GM23338 (cell line): ENCODE measurements at regions not wholly inside any gene's neighbourhood (a gene's known extent, or its start where the extent isn't known, plus 50 kb on each side); places are given as distances from the start of the nearest gene placed in this dataset.
"Not testable (repeated sequence)": the region's sequence is repeated elsewhere in the genome, so short reads cannot be mapped to it uniquely, and the experiment has no call there.

Experiments
- ATAC-seq: fragments of 200-7000 bp; cut with Tn5 transposase; 3 replicates; pipeline ENCODE4 v1.9.1; 2020
- DNase-seq: peaks from one replicate; pipeline ENCODE4 v3.0.0-alpha.2; 2015; ENCODE audit warnings: low spot score
- H2AFZ ChIP-seq: fragments of 200-600 bp; sonication (generic); 2 replicates; pipeline ENCODE4 v1.8.0; 2016; ENCODE audit warnings: antibody characterized with exemption, mild to moderate bottlenecking, moderate library complexity
- H3F3A ChIP-seq: fragments of 200-600 bp; sonication (generic); replicated peaks from 2 replicates; pipeline ENCODE4 v1.8.0; 2017; ENCODE audit warnings: antibody characterized with exemption, mixed run types, low read depth
- H3K27ac ChIP-seq: fragments of 200-600 bp; sonication (generic); 2 replicates; pipeline ENCODE4 v1.6.1; 2016; ENCODE audit warnings: low read depth
- H3K27me3 ChIP-seq: fragments of 200-600 bp; sonication (generic); 2 replicates; pipeline ENCODE4 v1.8.0; 2016; ENCODE audit warnings: mild to moderate bottlenecking, mixed run types, moderate library complexity; ENCODE audit not compliant: insufficient read depth
- H3K36me3 ChIP-seq: fragments of 200-600 bp; sonication (generic); 2 replicates; pipeline ENCODE4 v1.8.0; 2016; ENCODE audit warnings: mild to moderate bottlenecking; ENCODE audit not compliant: insufficient read depth
- H3K4me1 ChIP-seq: fragments of 200-600 bp; sonication (generic); 2 replicates; pipeline ENCODE4 v1.8.0; 2016; ENCODE audit warnings: mild to moderate bottlenecking, moderate library complexity; ENCODE audit not compliant: insufficient read depth
- H3K4me2 ChIP-seq: fragments of 200-600 bp; sonication (generic); 2 replicates; pipeline ENCODE4 v1.7.1; 2017; ENCODE audit warnings: mixed run types
- H3K4me3 ChIP-seq: fragments of 200-600 bp; sonication (generic); 2 replicates; pipeline ENCODE4 v1.6.1; 2016; ENCODE audit warnings: mixed run types
- H3K79me2 ChIP-seq: fragments of 200-600 bp; sonication (generic); replicated peaks from 2 replicates; pipeline ENCODE4 v1.8.0; 2017; ENCODE audit warnings: mild to moderate bottlenecking; ENCODE audit not compliant: insufficient read depth
- H3K9me2 ChIP-seq: fragments of 200-600 bp; sonication (generic); 2 replicates; pipeline ENCODE4 v1.8.0; 2017; ENCODE audit not compliant: insufficient read depth
- H4K20me1 ChIP-seq: fragments of 200-600 bp; sonication (generic); replicated peaks from 2 replicates; pipeline ENCODE4 v1.8.0; 2017; ENCODE audit warnings: mild to moderate bottlenecking; ENCODE audit not compliant: insufficient read depth
- H3K27ac Mint-ChIP-seq: 2 replicates; pipeline ENCODE4 v1.8.0; 2020; ENCODE audit warnings: inconsistent platforms, mild to moderate bottlenecking, moderate library complexity, mixed read lengths
- H3K27me3 Mint-ChIP-seq: 3 replicates; pipeline ENCODE4 v1.8.0; 2022; ENCODE audit warnings: low read depth, mild to moderate bottlenecking, moderate library complexity, mixed read lengths, inconsistent platforms; ENCODE audit not compliant: insufficient read depth, poor library complexity
- H3K36me3 Mint-ChIP-seq: 3 replicates; pipeline ENCODE4 v1.8.0; 2021; ENCODE audit warnings: low read depth, mild to moderate bottlenecking, inconsistent platforms, moderate library complexity, mixed read lengths
- H3K4me1 Mint-ChIP-seq: 3 replicates; pipeline ENCODE4 v1.8.0; 2020; ENCODE audit warnings: mild to moderate bottlenecking, inconsistent platforms, mixed read lengths
- H3K4me3 Mint-ChIP-seq: 3 replicates; pipeline ENCODE4 v1.8.0; 2021; ENCODE audit warnings: moderate library complexity, mild to moderate bottlenecking, inconsistent platforms, mixed read lengths
- H3K9me3 Mint-ChIP-seq: 3 replicates; pipeline ENCODE4 v1.8.0; 2020; ENCODE audit warnings: moderate library complexity, mild to moderate bottlenecking, inconsistent platforms, mixed read lengths
- CREB1 ChIP-seq: fragments of 250-450 bp; sonication (Bioruptor Pico); IDR thresholded peaks from 2 replicates; pipeline ENCODE4 v1.5.0; 2020; ENCODE audit warnings: low read depth, mild to moderate bottlenecking, moderate library complexity
- JUNB ChIP-seq: IDR thresholded peaks from one replicate; pipeline ENCODE4 v1.6.1; 2016; ENCODE audit warnings: antibody characterized with exemption; ENCODE audit not compliant: unreplicated experiment
- NANOG ChIP-seq: IDR thresholded peaks from 2 replicates; pipeline ENCODE4 v1.6.1; 2016; ENCODE audit warnings: antibody characterized with exemption, borderline replicate concordance
- POLR2AphosphoS5 ChIP-seq: IDR thresholded peaks from 2 replicates; pipeline ENCODE4 v1.6.1; 2016; ENCODE audit warnings: antibody characterized with exemption, low read depth
- REST ChIP-seq: IDR thresholded peaks from one replicate; pipeline ENCODE4 v1.6.1; 2018; ENCODE audit warnings: antibody characterized with exemption; ENCODE audit not compliant: unreplicated experiment
- STAT1 ChIP-seq: IDR thresholded peaks from one replicate; pipeline ENCODE4 v1.6.1; 2016; ENCODE audit warnings: antibody characterized with exemption; ENCODE audit not compliant: unreplicated experiment
- ZNF331 ChIP-seq: fragments of 250-450 bp; sonication (Bioruptor Pico); IDR thresholded peaks from 2 replicates; pipeline ENCODE4 v1.5.0; 2020; ENCODE audit warnings: low read depth, mild to moderate bottlenecking, moderate library complexity
- TF ChIP-seq, protein P1 (sequence below), 2 experiments: fragments of 200-600 bp in 1 of 2; sonication (generic) in 1 of 2; conservative IDR thresholded peaks; 2 replicates each; pipeline versions ENCODE4 v1.5.1 to v1.6.1; 2016 to 2017; ENCODE audit warnings: antibody characterized with exemption in 2 of 2, low read depth in 2 of 2, mild to moderate bottlenecking in 2 of 2, moderate library complexity in 1 of 2
- TF ChIP-seq, protein P2 (sequence below): IDR thresholded peaks from 2 replicates; pipeline ENCODE4 v1.6.1; 2016; ENCODE audit warnings: antibody characterized with exemption

GRCh38 chr9:82061801-82062200 lies 73.2 kb downstream of the SPATA31D1 start:
- not testable (repeated sequence) for H3K4me3 ChIP-seq, H3K79me2 ChIP-seq, H3K27ac Mint-ChIP-seq, H3K27me3 ChIP-seq, H4K20me1 ChIP-seq, H3K4me2 ChIP-seq, H3K4me1 Mint-ChIP-seq, ATAC-seq, H3K4me1 ChIP-seq, H3K4me3 Mint-ChIP-seq, H3K36me3 Mint-ChIP-seq, H3K27ac ChIP-seq, H2AFZ ChIP-seq, H3K36me3 ChIP-seq, H3K27me3 Mint-ChIP-seq, DNase-seq, H3K9me2 ChIP-seq, H3F3A ChIP-seq
- peaks cover 14% of the 10 kb centered on the region for H3K9me3 Mint-ChIP-seq
- TF ChIP-seq, protein P1, sequence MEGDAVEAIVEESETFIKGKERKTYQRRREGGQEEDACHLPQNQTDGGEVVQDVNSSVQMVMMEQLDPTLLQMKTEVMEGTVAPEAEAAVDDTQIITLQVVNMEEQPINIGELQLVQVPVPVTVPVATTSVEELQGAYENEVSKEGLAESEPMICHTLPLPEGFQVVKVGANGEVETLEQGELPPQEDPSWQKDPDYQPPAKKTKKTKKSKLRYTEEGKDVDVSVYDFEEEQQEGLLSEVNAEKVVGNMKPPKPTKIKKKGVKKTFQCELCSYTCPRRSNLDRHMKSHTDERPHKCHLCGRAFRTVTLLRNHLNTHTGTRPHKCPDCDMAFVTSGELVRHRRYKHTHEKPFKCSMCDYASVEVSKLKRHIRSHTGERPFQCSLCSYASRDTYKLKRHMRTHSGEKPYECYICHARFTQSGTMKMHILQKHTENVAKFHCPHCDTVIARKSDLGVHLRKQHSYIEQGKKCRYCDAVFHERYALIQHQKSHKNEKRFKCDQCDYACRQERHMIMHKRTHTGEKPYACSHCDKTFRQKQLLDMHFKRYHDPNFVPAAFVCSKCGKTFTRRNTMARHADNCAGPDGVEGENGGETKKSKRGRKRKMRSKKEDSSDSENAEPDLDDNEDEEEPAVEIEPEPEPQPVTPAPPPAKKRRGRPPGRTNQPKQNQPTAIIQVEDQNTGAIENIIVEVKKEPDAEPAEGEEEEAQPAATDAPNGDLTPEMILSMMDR (conservative IDR thresholded peaks at IDR 0.05; ENCODE audit: low read depth in 2 of 2), result peak in 1 of 2 experiments; percentile 25; a peak in 2 of 4 replicates

DNA sequence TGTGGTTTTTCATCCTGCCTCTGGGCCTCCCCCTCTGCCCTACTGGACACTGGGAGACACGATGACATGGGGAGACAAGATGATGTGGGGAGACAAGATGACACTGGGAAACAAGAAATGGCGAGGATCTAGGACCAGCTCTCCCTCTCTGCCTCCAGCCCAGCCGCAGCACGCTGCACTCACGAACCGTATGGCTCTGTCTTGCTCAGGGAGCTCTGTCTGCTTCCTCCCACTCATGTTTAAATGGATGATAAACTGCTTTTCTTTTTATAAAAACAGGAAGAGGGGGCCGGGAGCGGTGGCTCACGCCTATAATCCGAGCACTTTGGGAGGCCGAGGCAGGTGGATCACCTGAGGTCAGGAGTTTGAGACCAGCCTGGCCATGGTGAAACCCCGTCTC lies 73.7 kb downstream of the SPATA31D1 start:
- peaks cover 14% of the 10 kb centered on the region for H3K9me3 Mint-ChIP-seq
- ATAC-seq (no peak), DNase-seq (no peak)
- no peaks in the 10 kb centered on the region; the same call in 2 of the 3 replicates for H3K4me1 Mint-ChIP-seq
- H3K36me3 Mint-ChIP-seq, result peaks cover 9% of the 10 kb centered on the region; the same call in 1 of the 3 replicates
- no peaks in the 10 kb centered on the region for H4K20me1 ChIP-seq
- H3K27ac Mint-ChIP-seq, result no peak overlapping the region
- H3K27me3 Mint-ChIP-seq, result peaks cover 2% of the 10 kb centered on the region
- no peaks in the 10 kb centered on the region for H3K79me2 ChIP-seq
- no peak overlapping the region for H3K4me2 ChIP-seq
- no peaks in the 10 kb centered on the region for H3K9me2 ChIP-seq
- no peak overlapping the region for H2AFZ ChIP-seq
- TF ChIP-seq POLR2AphosphoS5 (no peak), REST (no peak), CREB1 (CRISPR knock-in tag) (no peak), ZNF331 (CRISPR knock-in tag) (no peak), NANOG (no peak), JUNB (no peak), STAT1 (no peak)
- TF ChIP-seq, protein P1 (conservative IDR thresholded peaks at IDR 0.05; ENCODE audit: low read depth in 2 of 2), result no peak
- TF ChIP-seq, protein P2, sequence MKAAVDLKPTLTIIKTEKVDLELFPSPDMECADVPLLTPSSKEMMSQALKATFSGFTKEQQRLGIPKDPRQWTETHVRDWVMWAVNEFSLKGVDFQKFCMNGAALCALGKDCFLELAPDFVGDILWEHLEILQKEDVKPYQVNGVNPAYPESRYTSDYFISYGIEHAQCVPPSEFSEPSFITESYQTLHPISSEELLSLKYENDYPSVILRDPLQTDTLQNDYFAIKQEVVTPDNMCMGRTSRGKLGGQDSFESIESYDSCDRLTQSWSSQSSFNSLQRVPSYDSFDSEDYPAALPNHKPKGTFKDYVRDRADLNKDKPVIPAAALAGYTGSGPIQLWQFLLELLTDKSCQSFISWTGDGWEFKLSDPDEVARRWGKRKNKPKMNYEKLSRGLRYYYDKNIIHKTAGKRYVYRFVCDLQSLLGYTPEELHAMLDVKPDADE, result no peak
- no peaks in the 10 kb centered on the region for H3K4me1 ChIP-seq
- H3K27me3 ChIP-seq, result no peaks in the 10 kb centered on the region
- H3K36me3 ChIP-seq, result no peaks in the 10 kb centered on the region
- no peak overlapping the region for H3K4me3 Mint-ChIP-seq
- H3K27ac ChIP-seq, result no peak overlapping the region
- H3K4me3 ChIP-seq, result no peak overlapping the region
- H3F3A ChIP-seq, result no peaks in the 10 kb centered on the region
